ENCODE measurements at regions not wholly inside any gene's neighbourhood (a gene's known extent, or its start where the extent isn't known, plus 50 kb on each side); places are given as distances from the start of the nearest gene placed in this dataset.

DNA sequence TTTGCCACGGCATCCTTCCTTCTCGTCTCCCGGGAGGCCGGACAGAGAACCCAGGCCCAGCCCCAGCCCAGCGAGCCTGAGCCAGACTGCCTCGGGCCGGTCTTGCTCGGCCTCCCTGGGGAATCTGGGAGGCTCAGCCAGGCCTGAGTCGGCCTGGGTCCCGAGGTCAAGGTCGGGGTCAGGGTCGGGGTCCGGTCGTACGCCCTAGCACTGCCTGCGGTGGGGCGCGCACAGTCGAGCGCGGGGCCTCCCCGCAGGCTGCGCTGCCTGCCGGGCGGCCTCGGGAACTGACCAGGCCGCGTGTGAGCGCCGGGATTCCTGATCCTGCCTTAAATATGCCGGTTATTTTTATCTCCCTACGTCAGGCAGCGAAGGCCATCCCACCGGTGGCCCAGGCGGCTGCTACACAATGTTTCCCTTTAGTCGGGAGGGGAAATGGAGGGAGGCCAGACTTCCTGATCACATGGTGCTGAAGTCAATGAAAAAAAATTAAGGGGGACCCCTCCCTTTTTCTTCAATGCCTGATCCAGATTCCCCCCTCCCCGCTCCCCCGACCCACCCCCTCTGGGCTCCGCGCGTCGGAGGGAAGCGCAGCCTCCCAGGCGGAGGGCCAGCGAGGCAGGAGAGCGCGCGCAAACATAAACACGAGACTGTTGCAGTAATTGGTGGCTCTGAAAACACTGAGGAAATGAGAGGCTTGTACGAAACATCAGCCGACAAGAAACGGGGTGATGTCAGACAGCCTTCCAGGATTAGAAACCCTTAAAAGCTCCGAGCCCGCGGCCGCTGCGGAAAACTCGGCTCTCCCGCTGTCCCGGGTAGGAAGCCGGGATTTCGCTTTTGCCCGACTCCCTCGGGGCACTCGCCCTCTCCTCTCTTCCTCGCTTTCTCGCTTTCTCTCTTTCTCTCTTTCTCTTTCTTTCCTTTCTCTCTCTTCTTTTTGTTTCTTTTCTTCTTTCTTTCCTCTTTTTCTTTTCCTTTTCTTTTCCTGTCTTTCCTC is 148.2 kb upstream of the KLF4 start:
- TF ChIP-seq POLR2AphosphoS5 (IDR thresholded peaks at IDR 0.05) (peak; percentile 93 to 97), POLR2A (IDR thresholded peaks at IDR 0.05) (peak in 3 of 4 donors; percentile 83 to 95 (median 93)), EP300 (IDR thresholded peaks at IDR 0.05) (peak; percentile 4 to 79 (median 58))
- TF ChIP-seq, protein P1, sequence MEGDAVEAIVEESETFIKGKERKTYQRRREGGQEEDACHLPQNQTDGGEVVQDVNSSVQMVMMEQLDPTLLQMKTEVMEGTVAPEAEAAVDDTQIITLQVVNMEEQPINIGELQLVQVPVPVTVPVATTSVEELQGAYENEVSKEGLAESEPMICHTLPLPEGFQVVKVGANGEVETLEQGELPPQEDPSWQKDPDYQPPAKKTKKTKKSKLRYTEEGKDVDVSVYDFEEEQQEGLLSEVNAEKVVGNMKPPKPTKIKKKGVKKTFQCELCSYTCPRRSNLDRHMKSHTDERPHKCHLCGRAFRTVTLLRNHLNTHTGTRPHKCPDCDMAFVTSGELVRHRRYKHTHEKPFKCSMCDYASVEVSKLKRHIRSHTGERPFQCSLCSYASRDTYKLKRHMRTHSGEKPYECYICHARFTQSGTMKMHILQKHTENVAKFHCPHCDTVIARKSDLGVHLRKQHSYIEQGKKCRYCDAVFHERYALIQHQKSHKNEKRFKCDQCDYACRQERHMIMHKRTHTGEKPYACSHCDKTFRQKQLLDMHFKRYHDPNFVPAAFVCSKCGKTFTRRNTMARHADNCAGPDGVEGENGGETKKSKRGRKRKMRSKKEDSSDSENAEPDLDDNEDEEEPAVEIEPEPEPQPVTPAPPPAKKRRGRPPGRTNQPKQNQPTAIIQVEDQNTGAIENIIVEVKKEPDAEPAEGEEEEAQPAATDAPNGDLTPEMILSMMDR (IDR thresholded peaks at IDR 0.05): peak in 5 of 6 experiments; percentile 16 to 70 (median 46)
